ENCODE measurements at regions not wholly inside any gene's neighbourhood (a gene's known extent, or its start where the extent isn't known, plus 50 kb on each side); places are given as distances from the start of the nearest gene placed in this dataset.

GRCh38 chr10:1992930-1993329, 255.6 kb upstream of the ADARB2 start:
- in situ Hi-C loops (cut with HindIII; ENCODE audit: low pct_ligation_motif_present, low pct_unique_long_range_greater_than_20kb, low sequenced_read_pairs) = no loop called here
- no peak for DNase-seq

- DNase-seq = no peak
- in situ Hi-C loops (cut with HindIII; ENCODE audit: low pct_ligation_motif_present, low pct_unique_long_range_greater_than_20kb, low sequenced_read_pairs) = no loop called here
These were observed 251.8 kb upstream of the ADARB2 start for GRCh38 chr10:1989090-1989489.

- no peak for DNase-seq
- in situ Hi-C loops (cut with HindIII; ENCODE audit: low pct_ligation_motif_present, low pct_unique_long_range_greater_than_20kb, low sequenced_read_pairs) = no loop called here
These were observed 244.7 kb upstream of the ADARB2 start for GRCh38 chr10:1981976-1982375.

GRCh38 chr10:1980459-1980858, 243.1 kb upstream of the ADARB2 start:
- no peak for DNase-seq
- in situ Hi-C loops (cut with HindIII; ENCODE audit: low pct_ligation_motif_present, low pct_unique_long_range_greater_than_20kb, low sequenced_read_pairs) = no loop called here

GRCh38 chr10:1978584-1978983, 241.3 kb upstream of the ADARB2 start:
- in situ Hi-C loops (cut with HindIII; ENCODE audit: low pct_ligation_motif_present, low pct_unique_long_range_greater_than_20kb, low sequenced_read_pairs) = no loop called here
- DNase-seq = no peak

GRCh38 chr10:1977461-1977860, 240.1 kb upstream of the ADARB2 start:
- in situ Hi-C loops (cut with HindIII; ENCODE audit: low pct_ligation_motif_present, low pct_unique_long_range_greater_than_20kb, low sequenced_read_pairs) = no loop called here

GRCh38 chr10:1972406-1972805, 235.1 kb upstream of the ADARB2 start:
- in situ Hi-C loops (cut with HindIII; ENCODE audit: low pct_ligation_motif_present, low pct_unique_long_range_greater_than_20kb, low sequenced_read_pairs) = no loop called here
- DNase-seq = no peak

More at GRCh38 chr10:1977461-1977860, 240.1 kb upstream of the ADARB2 start:
- no peak for DNase-seq

GRCh38 chr10:1968257-1969033, 231.1 kb upstream of the ADARB2 start:
- DNase-seq = no peak
- in situ Hi-C loops (cut with HindIII; ENCODE audit: low pct_ligation_motif_present, low pct_unique_long_range_greater_than_20kb, low sequenced_read_pairs) = no loop called here

GRCh38 chr10:1966712-1967376, 229.5 kb upstream of the ADARB2 start:
- no peak for DNase-seq
- in situ Hi-C loops (cut with HindIII; ENCODE audit: low pct_ligation_motif_present, low pct_unique_long_range_greater_than_20kb, low sequenced_read_pairs) = no loop called here

- DNase-seq = no peak
- in situ Hi-C loops (cut with HindIII; ENCODE audit: low pct_ligation_motif_present, low pct_unique_long_range_greater_than_20kb, low sequenced_read_pairs) = no loop called here
These were observed 227.2 kb upstream of the ADARB2 start for GRCh38 chr10:1964476-1964875.

GRCh38 chr10:1963341-1963740, 226.0 kb upstream of the ADARB2 start:
- in situ Hi-C loops (cut with HindIII; ENCODE audit: low pct_ligation_motif_present, low pct_unique_long_range_greater_than_20kb, low sequenced_read_pairs) = no loop called here
- no peak for DNase-seq

- no peak for DNase-seq
- in situ Hi-C loops (cut with HindIII; ENCODE audit: low pct_ligation_motif_present, low pct_unique_long_range_greater_than_20kb, low sequenced_read_pairs) = no loop called here
These were observed 224.7 kb upstream of the ADARB2 start for GRCh38 chr10:1961989-1962388.

GRCh38 chr10:1960982-1961381, 223.7 kb upstream of the ADARB2 start:
- in situ Hi-C loops (cut with HindIII; ENCODE audit: low pct_ligation_motif_present, low pct_unique_long_range_greater_than_20kb, low sequenced_read_pairs) = no loop called here
- no peak for DNase-seq

GRCh38 chr10:1957057-1957456, 219.7 kb upstream of the ADARB2 start:
- DNase-seq = no peak
- in situ Hi-C loops (cut with HindIII; ENCODE audit: low pct_ligation_motif_present, low pct_unique_long_range_greater_than_20kb, low sequenced_read_pairs) = no loop called here

- no peak for DNase-seq
- in situ Hi-C loops (cut with HindIII; ENCODE audit: low pct_ligation_motif_present, low pct_unique_long_range_greater_than_20kb, low sequenced_read_pairs) = no loop called here
These were observed 217.0 kb upstream of the ADARB2 start for GRCh38 chr10:1954300-1954699.

GRCh38 chr10:1952126-1953095, 215.1 kb upstream of the ADARB2 start:
- in situ Hi-C loops (cut with HindIII; ENCODE audit: low pct_ligation_motif_present, low pct_unique_long_range_greater_than_20kb, low sequenced_read_pairs) = no loop called here
- no peak for DNase-seq

GRCh38 chr10:1950803-1951495, 213.6 kb upstream of the ADARB2 start:
- no peak for DNase-seq
- in situ Hi-C loops (cut with HindIII; ENCODE audit: low pct_ligation_motif_present, low pct_unique_long_range_greater_than_20kb, low sequenced_read_pairs) = no loop called here

GRCh38 chr10:1947464-1948003, 210.2 kb upstream of the ADARB2 start:
- no peak for DNase-seq
- in situ Hi-C loops (cut with HindIII; ENCODE audit: low pct_ligation_motif_present, low pct_unique_long_range_greater_than_20kb, low sequenced_read_pairs) = no loop called here
